CD4-positive, alpha-beta T cell treated with Interleukin-4 for 1 hour (primary cell): ENCODE measurements at regions not wholly inside any gene's neighbourhood (a gene's known extent, or its start where the extent isn't known, plus 50 kb on each side); places are given as distances from the start of the nearest gene placed in this dataset.
"Not testable (repeated sequence)": the region's sequence is repeated elsewhere in the genome, so short reads cannot be mapped to it uniquely, and the experiment has no call there.

Source experiments
- DNase-seq, 2 donors: peaks; one replicate each; pipeline ENCODE4 v3.0.0-alpha.2; 2020 to 2022

DNA sequence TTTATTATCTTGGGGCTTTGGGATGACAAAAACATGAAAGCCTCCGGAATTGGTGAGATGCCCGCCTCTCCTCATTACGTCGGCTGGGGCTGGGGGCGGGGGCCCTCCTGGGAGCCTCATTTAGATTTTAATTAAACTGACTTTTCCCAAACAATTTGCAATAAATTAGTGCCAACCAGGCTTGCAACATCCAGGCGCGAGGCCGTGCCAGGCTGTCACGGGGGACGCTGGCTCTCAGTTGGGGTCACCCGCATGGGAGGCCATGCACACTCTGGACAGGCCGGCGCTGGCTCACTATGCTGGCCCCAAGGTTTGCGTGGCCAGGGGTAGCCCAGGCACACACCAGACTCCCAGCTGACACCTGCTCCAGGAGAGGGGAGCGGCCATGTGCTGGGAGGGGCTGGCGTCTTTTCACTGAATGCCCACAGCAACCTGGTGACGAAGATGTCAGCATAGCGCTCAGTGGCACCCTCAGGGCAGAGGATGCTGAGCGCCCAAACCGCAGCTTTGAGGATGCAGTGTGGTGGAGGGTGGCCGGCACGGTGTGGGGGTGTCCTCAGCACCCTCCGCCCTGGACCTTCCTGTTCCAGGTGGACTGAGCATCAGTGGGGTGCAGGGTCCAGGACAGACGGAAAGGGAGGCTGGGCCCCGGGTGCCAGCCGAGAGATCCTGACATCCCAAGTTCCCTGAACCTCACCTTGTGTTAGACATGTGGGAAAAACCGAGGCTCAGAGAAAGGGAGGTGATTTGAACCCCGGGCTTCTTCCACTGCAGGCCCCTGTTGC lies 190.8 kb upstream of the C14orf180 start:
- DNase-seq, result no peak

DNA sequence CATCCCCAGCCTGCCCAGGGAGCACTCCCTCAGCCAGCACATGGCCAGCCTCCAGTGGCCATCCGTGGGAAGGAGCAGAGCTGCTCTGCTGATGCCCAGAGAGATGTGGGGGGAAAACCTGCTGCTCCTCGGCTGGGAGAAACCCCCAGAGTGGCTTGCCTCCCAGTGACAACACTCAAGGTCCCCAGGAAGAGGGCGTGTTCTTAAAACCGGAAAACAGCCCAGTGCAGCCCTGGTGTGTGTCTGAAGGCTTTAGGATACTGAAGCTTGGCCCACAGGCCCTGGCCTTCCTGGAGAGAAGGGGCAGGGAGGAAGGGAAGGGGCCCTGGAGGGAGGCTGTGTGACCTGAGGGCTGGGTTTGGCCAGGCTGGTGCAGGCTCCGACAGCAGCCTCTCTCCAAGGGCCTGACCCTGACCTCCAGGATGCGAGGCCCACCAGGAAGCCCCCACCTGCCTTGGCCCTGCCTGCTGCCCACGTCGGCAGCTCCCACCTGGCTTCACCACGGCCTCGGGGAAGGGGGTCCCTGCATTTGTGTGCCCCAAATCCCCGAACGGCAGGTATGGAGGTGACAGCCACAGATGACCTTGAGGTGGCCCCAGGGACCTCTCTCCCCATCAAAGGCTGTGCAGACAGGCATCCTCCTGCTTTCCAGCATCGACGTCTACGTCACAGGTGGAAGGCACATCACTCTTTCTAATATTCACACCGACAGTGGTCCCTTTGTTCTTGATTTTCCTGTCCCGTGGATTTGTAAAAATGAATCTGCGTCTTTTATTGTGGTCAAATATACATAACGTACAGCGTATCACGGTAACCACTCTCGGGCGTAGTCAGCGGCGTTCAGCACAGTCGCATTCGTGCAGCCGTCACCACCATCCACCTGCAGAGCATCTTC lies 190.0 kb upstream of the C14orf180 start:
- peak; percentile 28 to 58 for DNase-seq

DNA sequence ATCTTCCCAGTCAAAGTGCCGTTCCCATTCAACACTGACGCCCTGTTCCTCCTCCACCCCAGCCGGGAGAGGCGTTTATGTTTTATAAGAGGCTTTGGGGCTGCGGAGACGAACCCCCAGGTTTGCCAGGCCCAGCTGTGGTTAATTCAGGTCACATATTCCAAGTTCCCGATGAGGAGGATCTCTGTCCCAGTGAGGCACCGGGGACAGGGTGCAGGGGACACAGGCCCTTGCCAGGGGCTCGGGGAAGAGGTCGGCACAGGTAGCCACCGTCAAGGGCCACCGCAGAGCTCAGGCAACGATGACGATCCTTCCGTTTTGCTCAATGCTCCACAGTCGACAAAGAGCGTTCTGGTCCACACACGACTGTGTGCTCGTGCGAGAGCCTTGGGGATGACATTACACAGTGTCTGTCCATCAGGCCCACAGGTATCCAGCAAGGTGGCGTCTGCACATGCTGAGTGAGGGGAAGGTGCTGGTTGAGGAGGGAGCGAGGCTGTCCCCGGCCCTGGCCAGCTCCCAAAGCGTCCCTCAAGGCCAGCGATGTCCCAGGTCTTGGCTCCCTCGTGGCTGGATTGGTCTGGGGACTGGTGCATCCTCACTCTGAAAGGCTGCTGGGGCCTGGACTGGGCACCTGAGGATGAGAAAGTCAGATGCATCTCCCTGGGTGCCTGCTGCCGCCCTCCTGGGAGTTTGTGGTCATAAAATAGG lies 189.2 kb upstream of the C14orf180 start:
- DNase-seq, result no peak

DNA sequence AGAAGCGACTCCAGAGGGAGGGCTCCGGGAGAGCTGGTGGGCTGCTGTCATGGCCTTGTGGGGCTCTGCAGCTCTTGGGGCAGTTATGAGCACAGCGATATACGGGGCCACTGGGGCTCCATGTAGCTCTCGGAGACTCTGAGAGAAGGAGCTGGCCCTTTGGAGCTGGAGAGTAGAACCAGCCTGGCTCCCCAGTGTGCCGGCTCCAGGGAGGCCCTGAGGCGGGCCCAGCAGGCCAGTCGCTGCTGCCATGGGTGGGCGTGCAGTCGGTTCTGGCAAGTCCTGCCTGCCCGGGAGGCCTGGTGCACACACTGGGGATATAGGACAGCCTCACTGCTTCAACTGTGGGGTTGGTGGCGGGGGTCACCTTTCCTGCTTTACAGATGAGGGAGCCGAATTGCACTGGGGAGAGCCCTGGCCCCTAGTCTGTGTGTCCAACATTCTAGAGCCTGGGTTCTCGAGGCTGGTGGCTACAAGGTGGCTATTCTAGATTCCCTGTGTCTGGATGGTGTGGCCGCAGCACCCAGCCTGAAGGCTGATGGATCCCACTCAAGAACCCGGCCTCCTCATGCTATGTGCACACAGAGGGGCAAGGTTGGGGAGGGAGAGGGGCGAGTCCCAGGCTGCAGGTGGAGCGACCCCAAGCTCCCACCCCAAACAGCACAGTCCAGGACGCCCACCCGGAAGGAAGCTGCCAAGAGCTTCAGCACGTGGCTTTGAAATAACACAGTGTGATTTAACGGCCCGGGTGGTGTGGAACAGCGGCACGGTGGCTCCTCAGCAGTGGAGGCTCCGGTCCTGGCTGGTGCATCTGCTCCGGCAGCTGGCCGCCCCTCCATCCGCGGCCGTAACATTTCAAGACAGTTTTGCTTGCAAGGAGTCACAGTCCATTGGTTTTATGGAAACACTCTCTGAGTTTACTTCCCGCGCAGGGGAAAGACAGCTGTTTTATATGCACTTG lies 188.3 kb upstream of the C14orf180 start:
- DNase-seq, result no peak

DNA sequence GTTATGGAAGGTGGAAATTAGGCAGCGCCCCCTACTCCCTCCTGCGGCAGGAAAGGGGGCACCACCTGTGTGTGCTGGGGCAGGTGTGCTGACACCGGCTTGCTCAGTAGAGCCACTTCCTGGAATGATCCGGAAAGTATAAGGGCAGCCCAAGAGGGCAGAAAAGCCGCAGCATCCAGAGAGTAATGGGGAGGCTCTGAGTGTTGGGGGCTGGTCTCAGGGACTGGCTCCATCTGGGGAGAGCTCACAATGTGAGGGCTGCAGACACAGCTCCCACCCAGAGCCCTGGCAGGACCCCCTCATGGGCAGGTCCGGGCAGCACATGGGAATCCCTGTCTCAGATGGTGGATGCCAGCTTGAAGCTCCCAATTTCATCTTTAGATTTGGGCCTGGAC lies 187.6 kb upstream of the C14orf180 start:
- peak in 1 of 2 donors; percentile 25 for DNase-seq

DNA sequence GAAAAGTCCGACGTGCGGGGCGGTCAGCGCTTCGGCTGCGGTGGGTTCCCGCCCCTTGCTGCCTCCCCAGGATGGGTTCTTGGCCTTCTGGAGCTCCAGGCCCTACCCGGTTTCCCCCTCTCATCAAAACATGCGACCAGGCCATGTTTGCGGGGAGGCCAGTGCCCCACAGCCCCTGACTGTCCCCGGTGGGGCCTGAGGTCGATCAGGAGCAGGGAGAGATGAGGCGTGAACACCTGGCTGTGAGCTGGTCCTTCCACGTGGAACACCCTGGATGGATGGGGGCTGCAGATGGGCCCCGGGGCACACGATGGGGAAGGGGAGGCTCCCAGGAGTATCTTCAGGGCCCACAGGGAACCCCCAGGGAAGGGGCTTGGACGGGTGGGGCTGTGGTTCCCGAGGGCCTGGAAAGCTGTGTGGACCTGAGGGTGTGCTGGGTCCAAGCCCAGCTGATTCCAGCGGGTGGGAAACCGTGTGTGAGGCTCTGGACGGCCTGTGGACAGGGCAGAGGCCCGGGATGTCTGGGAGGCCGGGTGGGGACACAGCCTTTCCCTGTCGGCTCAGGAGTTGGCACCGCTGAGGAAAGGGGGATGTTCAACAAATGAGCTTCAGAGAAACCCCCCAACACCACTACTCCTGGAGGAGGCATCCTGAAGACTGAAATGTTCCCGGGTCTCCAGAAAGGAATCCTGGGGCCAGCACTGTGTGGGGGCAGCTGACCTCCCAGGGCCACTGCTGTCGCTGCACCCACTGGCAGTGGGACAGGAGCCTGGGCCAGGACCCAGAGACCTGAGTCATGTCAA lies 187.0 kb upstream of the C14orf180 start:
- DNase-seq, result no peak

DNA sequence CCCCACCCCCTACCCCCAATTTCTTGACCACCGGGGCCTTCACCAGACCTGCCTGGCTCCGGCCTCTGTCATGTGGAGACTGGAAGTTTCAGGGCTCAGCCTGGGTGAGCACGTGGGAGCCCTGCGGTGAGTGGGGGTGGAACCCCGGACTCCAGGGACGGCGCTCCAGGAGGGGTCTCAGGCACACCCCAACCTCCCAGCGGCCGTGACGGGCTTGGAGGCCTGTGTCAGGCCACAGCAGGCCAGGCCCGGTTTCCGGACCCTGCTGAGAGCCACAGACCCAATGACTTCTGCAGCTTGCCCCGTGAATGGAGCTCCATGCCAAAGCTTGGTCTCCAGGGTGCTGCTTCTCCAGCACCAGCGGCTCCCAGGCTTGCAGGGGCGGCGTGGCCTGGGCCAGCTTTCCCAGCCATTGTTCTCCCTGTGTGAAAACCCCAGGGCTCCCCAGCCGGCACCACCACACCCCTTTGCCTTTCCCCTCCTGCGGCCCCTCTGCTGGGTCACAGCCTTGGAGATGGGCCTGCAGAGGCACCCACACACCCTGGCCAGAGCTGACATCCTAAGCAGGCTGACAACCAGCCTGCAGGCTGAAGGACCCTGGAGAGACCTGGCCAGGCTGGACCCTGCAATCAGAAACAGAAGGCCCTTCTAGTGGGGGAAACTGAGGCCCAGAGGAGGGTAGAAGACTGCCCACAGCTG lies 186.2 kb upstream of the C14orf180 start:
- no peak for DNase-seq

DNA sequence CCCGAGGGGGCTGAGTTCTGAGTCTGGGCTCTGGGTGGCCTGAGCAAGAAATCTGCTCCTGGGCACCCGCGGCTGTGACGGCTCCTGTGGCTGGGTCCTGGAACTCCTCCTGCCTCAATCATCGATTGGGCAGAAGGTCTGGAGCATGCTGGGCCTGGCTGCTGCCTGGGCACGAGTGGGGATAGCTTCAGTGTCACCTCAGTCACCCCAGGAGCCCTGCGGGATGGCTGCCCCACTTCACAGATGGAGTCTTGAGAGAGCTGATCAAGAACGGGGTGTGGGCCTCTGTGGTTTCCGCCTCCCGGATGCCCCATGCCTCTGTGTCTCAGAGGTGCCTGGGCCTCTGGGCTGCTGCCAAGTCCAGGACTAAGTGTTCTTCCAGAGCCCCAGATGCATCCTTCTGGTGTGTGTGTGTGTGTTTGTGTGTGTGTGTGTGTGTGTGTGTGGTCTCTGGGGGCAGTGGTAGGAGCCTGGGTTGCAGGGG lies 185.6 kb upstream of the C14orf180 start:
- peak; percentile 76 to 78 for DNase-seq

DNA sequence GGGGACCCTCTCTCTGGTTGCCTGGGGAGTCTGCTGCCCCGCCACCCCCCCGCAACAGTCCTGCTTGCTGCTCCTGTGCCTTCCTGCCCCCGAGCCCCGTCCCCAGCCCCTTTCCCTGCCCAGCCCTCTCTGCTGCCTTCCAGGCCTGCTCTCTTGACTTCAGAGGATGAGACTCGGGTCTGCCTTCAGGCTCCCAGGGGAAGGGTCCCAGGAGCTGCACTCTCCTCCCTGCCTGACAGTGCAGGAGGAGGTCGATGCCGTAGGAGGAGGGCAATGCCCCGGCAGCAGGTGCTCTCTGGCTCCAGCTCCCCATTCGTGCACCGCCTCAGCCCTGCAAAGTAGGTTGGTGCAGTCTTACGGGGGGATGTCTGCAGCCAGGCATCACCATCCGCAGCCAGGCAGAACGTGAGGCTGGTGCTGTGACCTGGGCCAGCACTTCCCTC lies 185.1 kb upstream of the C14orf180 start:
- no peak for DNase-seq

DNA sequence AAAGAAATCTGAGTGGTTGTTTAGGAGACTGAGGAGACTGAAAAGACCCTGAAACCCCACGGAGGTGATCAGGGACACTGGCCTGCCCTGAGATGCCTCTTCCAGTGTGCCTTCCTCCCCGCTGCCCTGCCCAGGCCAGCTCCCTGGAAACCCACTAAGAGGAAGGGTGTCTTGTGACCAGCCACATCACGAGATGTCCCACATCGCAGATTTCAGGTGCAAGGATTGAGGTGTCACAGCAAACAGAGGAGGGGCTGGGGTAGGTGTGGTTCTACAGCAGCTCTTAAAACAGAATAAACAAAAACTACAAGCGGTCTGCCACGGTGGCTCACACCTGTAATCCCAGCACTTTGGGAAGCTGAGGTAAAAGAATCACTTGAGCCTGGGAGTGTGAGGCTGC lies 184.3 kb upstream of the C14orf180 start:
- DNase-seq, result no peak

DNA sequence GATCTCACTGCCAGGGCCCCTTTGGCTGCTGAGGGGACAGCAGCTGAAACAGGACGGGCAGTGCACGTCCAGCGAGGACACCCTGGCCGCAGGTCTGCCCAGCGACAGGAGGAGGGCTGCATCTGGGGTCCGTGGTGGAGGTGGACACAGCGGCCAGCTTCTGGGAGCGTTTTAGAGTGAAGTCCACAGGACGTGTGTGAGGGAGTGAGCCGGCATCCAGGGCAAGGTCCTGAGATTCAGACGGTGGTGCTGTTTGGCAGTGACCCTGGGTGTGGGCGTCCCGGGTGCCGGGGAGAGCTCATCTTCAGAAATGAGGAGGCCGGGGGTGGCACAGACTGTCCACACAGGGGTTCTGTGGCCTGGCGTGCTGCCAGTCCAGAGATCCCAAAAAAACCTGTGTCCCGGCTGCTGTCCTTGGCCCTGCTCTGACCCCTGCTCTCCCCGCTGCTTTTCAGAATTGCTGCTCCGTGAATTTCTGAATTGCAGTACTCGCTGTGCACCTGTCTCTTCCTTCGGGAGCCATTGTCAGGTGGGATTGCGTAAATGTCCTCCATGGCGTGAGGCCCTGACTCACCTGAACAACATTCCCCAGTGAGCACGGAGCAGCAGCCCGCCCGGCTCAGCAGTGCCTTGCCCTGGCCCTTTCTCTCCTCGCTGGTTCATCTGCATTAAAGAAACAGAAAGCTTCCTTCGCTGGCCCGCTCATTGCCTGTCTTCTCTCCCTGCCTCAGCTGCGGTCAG lies 183.5 kb upstream of the C14orf180 start:
- DNase-seq, result no peak

DNA sequence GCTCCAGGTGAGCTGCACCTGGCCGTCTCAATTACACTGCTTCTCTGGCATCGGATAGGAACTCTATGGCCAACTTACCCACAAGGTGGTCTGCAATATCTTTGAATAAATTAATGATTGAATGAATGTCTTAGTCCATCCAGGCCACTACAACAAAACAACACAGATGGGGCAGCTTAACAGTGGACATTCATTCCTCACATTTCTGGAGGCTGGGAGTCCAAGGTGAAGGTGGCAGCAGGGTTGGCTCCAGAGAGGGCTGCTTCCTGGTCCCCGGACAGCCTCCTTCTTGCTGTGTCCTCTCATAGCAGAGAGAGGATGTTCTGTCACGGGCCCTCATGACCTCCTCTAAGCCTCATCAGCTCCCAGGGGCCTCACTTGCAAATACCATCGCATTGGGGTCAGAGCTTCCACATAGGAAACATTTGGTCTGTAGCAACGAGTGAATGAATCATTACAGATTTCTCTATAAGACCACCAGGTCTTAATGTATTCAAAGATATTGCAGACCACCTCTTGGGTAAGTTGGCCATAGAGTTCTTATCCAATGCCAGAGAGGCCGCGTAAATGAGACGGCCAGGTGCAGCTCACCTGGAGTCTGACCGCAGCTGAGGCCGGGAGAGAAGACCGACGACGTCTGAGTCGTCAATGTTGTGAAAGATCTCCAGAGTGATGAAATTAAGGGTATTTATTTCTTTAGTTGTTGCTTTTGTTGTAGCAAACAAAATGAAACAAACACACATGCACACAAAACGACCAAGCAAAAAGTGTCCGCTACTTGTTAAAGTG lies 182.7 kb upstream of the C14orf180 start:
- no peak for DNase-seq

DNA sequence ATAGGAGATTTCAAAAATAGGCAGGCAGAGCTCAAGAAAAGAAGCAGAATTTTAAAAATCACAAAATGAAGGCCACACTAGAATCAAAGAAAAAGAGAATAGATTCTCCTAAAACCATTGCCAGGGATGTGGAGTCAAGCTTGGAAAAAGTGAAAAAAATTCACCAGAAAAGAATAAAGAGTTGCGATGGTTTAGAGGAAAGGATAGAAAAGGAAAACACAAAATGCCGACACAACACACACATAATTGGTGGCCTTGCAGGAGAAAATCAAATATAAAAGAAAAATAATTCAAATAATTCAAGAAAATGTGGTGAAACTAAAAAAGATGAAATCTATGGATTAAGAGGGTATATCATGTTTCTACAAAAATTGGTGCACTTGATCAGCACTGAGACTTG lies 181.6 kb upstream of the C14orf180 start:
- no peak for DNase-seq

DNA sequence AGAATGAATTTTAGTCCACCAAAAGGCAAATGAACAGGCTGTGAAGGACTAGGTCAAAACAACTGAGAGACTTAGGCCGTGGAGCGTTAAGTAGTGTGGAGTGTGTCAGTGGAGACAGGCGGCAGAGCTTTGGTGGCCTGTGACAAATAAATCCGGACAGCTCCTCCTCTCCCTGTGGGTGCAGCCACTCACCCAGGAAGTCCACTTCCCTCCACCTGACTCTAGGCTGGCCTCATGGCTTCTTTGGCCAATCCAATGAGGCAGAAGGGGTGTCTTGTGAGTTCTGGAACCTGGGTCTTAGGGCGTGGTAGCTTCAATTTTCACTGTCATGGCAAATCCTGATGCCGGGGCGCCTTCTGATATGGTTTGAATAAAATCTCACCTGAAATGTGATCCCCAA lies 180.9 kb upstream of the C14orf180 start:
- no peak for DNase-seq

DNA sequence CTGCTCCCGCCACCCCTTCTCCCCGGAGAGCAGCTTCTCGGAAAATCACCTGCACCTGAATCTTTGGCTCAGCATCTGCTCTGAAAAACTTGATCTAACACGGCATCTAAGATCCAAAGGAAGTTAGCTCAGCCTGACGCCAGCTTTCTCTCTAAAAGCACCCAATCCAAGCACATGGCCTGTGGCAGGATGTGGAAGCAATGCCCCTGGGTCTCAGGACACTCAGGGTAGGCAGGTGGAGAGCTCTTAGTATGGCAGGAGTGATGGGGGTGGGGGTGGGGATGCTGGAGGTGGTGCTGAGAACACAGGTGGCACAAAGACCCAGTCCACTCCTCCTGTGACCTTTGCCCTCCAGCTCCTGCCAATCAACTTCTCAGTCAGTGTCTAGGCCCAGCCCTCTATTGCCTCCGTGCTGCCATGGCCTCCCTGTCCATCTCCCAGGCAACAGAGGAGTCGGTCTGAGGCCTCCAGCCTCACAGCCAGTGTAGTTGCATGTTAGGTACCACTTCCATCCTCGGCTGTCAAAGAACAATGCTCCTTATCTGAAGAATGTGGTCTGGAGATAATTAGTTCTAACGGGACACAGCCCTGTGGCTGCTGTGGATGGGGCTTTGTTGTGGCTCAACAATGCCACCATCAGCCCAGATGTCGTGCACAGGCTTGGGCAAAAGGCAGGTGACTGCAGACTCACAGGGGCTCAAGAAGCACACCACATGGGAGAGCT lies 180.0 kb upstream of the C14orf180 start:
- DNase-seq, result peak in 1 of 2 donors; percentile 47

DNA sequence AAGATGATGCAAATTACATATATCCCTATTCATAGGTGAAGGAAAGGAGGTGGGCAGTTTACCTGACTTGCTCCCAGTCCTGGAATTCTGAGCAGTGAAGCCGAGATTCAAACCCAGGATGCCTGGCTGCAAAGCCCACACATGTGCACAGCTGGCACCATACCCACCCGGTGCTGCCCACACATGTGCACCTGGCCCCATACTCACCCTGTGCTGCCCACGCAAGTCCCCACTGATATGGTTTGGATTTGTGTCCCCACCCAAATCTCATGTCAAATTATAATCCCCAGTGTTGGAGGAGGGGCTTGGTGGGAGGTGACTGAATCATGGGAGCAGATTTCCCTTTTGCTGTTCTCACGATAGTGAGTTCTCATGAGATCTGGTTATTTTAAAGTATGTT lies 179.2 kb upstream of the C14orf180 start:
- DNase-seq, result no peak

DNA sequence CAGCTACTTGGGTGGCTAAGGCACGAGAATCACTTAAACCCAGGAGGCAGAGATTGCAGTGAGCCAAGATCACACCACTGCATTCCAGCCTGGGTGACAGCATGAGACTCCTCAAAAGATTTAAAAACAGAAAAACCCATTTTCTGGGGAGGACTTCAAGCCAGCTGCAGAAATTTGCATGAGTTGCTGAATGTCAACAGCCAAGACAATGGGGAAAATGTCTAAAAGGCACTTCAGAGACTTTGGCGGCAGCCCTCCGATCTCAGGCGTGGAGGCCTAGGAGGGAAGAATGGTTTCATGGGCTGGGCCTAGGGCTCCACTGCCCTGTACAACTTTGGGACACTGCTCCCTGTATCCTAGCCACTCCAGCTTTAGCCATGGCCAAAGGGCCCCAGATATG lies 177.8 kb upstream of the C14orf180 start:
- DNase-seq, result no peak

DNA sequence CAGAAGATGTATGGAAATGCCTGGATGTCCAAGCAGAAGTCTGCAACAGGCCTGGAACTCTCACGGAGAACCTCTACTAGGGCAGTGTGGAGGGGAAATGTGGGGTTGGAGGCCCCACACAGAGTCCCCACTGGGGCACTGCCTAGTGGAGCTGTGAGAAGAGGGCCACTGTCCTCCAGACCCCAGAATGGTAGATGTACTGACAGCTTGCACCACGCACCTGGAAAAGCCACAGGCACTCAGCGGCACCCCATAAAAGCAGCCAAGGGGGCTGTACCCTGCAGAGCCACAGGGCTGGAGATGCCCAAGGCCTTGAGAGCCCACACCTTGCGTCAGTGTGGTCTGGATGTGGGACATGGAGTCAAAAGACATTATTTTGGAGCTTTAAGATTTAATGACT lies 177.3 kb upstream of the C14orf180 start:
- not testable (repeated sequence) for DNase-seq
